Gastroesophageal sphincter (tissue), 3 donors: ENCODE measurements at regions not wholly inside any gene's neighbourhood (a gene's known extent, or its start where the extent isn't known, plus 50 kb on each side); places are given as distances from the start of the nearest gene placed in this dataset.

Experiments used
- CTCF ChIP-seq, 4 experiments: fragments of 200-600 bp in 2 of 4; fragments of 450-650 bp in 2 of 4; sonication (generic) in 1 of 4; IDR thresholded peaks; one replicate each; pipeline ENCODE4 v1.5.1; 2017 to 2019; ENCODE audit warnings: antibody characterized with exemption in 4 of 4, mild to moderate bottlenecking in 2 of 4, moderate library complexity in 2 of 4
- POLR2A ChIP-seq, 2 donors: fragments of 450-650 bp; IDR thresholded peaks; one replicate each; pipeline ENCODE4 v1.6.1; 2017; ENCODE audit warnings: antibody characterized with exemption in 2 of 2, mild to moderate bottlenecking in 2 of 2, moderate library complexity in 1 of 2

GRCh38 chr16:86984343-86984742 lies 332.8 kb downstream of the C16orf95 start:
- TF ChIP-seq POLR2A (IDR thresholded peaks at IDR 0.05) (no peak), CTCF (IDR thresholded peaks at IDR 0.05) (no peak)
